G401.6 (cell line): ENCODE measurements at regions not wholly inside any gene's neighbourhood (a gene's known extent, or its start where the extent isn't known, plus 50 kb on each side); places are given as distances from the start of the nearest gene placed in this dataset.
"Not testable (repeated sequence)": the region's sequence is repeated elsewhere in the genome, so short reads cannot be mapped to it uniquely, and the experiment has no call there.

Experiments used
- FAIRE-seq: peaks from 2 replicates; lab custom pipeline; 2012; peaks lifted over from hg19 to GRCh38; lab: Jason Lieb, UNC

- FAIRE-seq = no peak
Measured at GRCh38 chr5:57002959-57003485, 51.1 kb upstream of the MIER3 start.

- FAIRE-seq = not testable (repeated sequence)
Measured at GRCh38 chr5:57003566-57003965, 51.6 kb upstream of the MIER3 start.

- FAIRE-seq = no peak
Measured at GRCh38 chr5:57004800-57005199, 52.9 kb upstream of the MIER3 start.

GRCh38 chr5:57007344-57007743 is 55.4 kb upstream of the MIER3 start:
- FAIRE-seq = no peak

- no peak for FAIRE-seq
Measured at GRCh38 chr5:57009811-57010210, 57.9 kb upstream of the MIER3 start.

- FAIRE-seq = no peak
Measured at GRCh38 chr5:57010786-57011185, 58.9 kb upstream of the MIER3 start.

- no peak for FAIRE-seq
Measured at GRCh38 chr5:57012511-57012910, 60.6 kb upstream of the MIER3 start.

GRCh38 chr5:57025961-57026360 is 74.0 kb upstream of the MIER3 start:
- FAIRE-seq = no peak

- FAIRE-seq = no peak
Measured at GRCh38 chr5:57028161-57028560, 76.2 kb upstream of the MIER3 start.

GRCh38 chr5:57032151-57032551 is 80.2 kb upstream of the MIER3 start:
- FAIRE-seq = no peak

- FAIRE-seq = no peak
Measured at GRCh38 chr5:57033103-57033502, 81.2 kb upstream of the MIER3 start.

- FAIRE-seq = no peak
Measured at GRCh38 chr5:57033503-57033902, 81.6 kb upstream of the MIER3 start.

GRCh38 chr5:57034201-57034916 is 82.4 kb upstream of the MIER3 start:
- no peak for FAIRE-seq

- no peak for FAIRE-seq
Measured at GRCh38 chr5:57035955-57036354, 84.0 kb upstream of the MIER3 start.

- no peak for FAIRE-seq
Measured at GRCh38 chr5:57036761-57037160, 84.8 kb upstream of the MIER3 start.

GRCh38 chr5:57037355-57037754 is 85.4 kb upstream of the MIER3 start:
- no peak for FAIRE-seq

GRCh38 chr5:57041570-57041969 is 89.6 kb upstream of the MIER3 start:
- FAIRE-seq = no peak

- no peak for FAIRE-seq
Measured at GRCh38 chr5:57042524-57042931, 90.6 kb upstream of the MIER3 start.

GRCh38 chr5:57054135-57054534 is 102.2 kb upstream of the MIER3 start:
- FAIRE-seq = no peak

- no peak for FAIRE-seq
Measured at GRCh38 chr5:57054671-57055070, 102.7 kb upstream of the MIER3 start.

GRCh38 chr5:57055731-57056130 is 103.8 kb upstream of the MIER3 start:
- no peak for FAIRE-seq

GRCh38 chr5:57063773-57064172 is 110.1 kb upstream of the GPBP1 start:
- no peak for FAIRE-seq

GRCh38 chr5:57066924-57067596 is 106.8 kb upstream of the GPBP1 start:
- no peak for FAIRE-seq

GRCh38 chr5:57067597-57067924 is 106.3 kb upstream of the GPBP1 start:
- FAIRE-seq = no peak
